ENCODE measurements at regions not wholly inside any gene's neighbourhood (a gene's known extent, or its start where the extent isn't known, plus 50 kb on each side); places are given as distances from the start of the nearest gene placed in this dataset.

DNA sequence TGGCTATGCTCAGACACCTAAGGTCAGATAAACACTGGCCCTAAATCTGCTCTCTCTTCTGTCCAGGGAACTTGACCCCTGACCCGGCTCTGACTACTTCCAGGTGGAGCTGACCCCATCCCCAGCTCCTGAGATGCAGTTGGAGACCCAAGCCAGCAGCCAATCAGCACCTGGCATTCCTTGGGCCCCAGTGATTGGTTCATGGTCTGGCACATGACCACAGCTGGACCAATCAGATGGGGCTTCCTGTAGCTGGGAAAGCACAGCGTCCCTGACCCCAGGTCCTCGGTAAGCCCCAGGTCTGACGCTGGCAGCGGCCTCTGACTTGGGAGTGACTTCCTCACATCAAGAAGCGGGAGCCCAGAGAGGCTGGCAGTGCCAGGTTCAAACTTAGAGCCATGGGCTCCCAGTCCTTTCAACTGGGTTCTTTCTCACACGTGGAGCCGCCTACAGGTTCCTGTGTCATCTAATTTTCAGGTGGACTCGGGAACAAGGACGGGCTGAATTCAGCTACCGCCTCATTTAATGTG, 915.4 kb upstream of the TMEM132C start:
- no peaks in the 10 kb centered on the region for H3K36me3 ChIP-seq (ENCODE audit: control insufficient read depth, insufficient read depth, low read length)

DNA sequence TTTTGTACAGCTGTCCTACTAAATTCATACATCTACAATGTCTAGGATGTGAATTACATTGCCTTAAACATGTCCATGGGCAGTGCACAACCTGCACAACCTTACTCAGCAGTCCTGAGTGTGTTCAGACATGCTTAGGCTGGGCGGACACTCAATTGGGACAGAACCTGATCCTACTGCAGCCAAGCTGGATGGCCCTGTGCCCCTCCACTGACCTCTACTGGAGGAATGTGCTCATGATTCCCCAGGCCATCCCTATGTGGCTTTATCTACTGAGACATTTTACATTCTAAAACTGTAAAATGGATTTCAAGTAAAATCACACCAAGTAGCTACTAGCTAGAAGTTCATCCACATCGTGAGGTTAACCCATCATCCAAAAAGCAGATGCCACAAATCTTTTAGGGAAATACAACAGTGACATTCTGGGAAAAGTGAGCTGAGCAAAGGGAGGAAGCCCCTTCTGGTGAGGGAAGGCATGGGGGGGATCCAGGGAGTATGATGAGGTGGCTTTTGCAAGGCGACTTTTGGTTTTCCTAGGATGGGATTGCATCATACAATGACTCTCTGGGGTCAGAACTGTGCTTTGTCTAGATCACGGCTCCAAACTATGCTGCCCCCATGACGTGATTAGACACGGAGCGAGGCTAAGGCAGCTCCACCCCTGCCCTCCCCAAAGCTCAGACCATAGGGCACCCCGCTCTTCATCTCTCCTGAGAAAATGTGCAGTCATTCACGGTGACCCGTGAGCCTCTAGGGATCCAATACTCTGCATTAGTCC, 911.7 kb upstream of the TMEM132C start:
- Histone ChIP-seq H3K4me1 (ENCODE audit: control insufficient read depth, insufficient read depth, low read length) (no peaks in the 10 kb centered on the region), H3K4me3 (ENCODE audit: low read depth, low read length) (no peak overlapping the region), H3K9ac (ENCODE audit: low read depth, low read length) (no peak overlapping the region), H3K36me3 (ENCODE audit: control insufficient read depth, insufficient read depth, low read length) (no peaks in the 10 kb centered on the region), H3K27me3 (ENCODE audit: control insufficient read depth, insufficient read depth, low read length) (no peaks in the 10 kb centered on the region), H3K9me3 (ENCODE audit: control insufficient read depth, insufficient read depth, low read length) (no peaks in the 10 kb centered on the region)

More for the DNA sequence above, 915.4 kb upstream of the TMEM132C start:
- H3K27me3 ChIP-seq (ENCODE audit: control insufficient read depth, insufficient read depth, low read length), result no peaks in the 10 kb centered on the region
- H3K4me1 ChIP-seq (ENCODE audit: control insufficient read depth, insufficient read depth, low read length), result no peaks in the 10 kb centered on the region
- H3K9ac ChIP-seq (ENCODE audit: low read depth, low read length), result no peak overlapping the region
- H3K9me3 ChIP-seq (ENCODE audit: control insufficient read depth, insufficient read depth, low read length), result no peaks in the 10 kb centered on the region
- no peak overlapping the region for H3K4me3 ChIP-seq (ENCODE audit: low read depth, low read length)

GRCh38 chr12:127358888-127359287, 908.1 kb upstream of the TMEM132C start:
- no peak overlapping the region for H3K9ac ChIP-seq (ENCODE audit: low read depth, low read length)
- no peak overlapping the region for H3K4me3 ChIP-seq (ENCODE audit: low read depth, low read length)
- no peaks in the 10 kb centered on the region for H3K27me3 ChIP-seq (ENCODE audit: control insufficient read depth, insufficient read depth, low read length)
- no peaks in the 10 kb centered on the region for H3K9me3 ChIP-seq (ENCODE audit: control insufficient read depth, insufficient read depth, low read length)
- no peaks in the 10 kb centered on the region for H3K4me1 ChIP-seq (ENCODE audit: control insufficient read depth, insufficient read depth, low read length)
- H3K36me3 ChIP-seq (ENCODE audit: control insufficient read depth, insufficient read depth, low read length), result no peaks in the 10 kb centered on the region

GRCh38 chr12:127360580-127360979, 906.4 kb upstream of the TMEM132C start:
- Histone ChIP-seq H3K36me3 (ENCODE audit: control insufficient read depth, insufficient read depth, low read length) (no peaks in the 10 kb centered on the region), H3K27me3 (ENCODE audit: control insufficient read depth, insufficient read depth, low read length) (no peaks in the 10 kb centered on the region), H3K9me3 (ENCODE audit: control insufficient read depth, insufficient read depth, low read length) (no peaks in the 10 kb centered on the region), H3K4me1 (ENCODE audit: control insufficient read depth, insufficient read depth, low read length) (no peaks in the 10 kb centered on the region), H3K9ac (ENCODE audit: low read depth, low read length) (no peak overlapping the region), H3K4me3 (ENCODE audit: low read depth, low read length) (no peak overlapping the region)

DNA sequence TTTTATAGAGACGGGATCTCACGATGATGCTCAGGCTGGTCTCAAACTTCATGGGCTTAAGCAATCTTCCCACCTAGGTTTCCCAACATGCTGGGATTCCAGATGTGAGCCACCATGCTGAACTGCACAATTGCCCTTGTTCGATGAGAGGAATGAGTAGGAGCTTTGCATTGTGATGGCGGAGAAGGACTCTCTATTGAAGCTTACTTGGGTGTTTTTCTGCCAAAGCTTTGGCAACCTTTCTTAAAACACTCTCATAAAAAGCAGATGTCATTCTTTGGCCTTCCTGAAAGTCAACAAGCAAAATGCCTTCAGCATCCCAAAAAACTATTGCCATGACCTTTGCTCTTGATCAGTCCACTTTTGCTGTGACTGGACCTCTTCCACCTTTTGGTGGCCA, 904.8 kb upstream of the TMEM132C start:
- H3K36me3 ChIP-seq (ENCODE audit: control insufficient read depth, insufficient read depth, low read length), result no peaks in the 10 kb centered on the region
- no peak overlapping the region for H3K4me3 ChIP-seq (ENCODE audit: low read depth, low read length)
- H3K4me1 ChIP-seq (ENCODE audit: control insufficient read depth, insufficient read depth, low read length), result no peaks in the 10 kb centered on the region
- no peak overlapping the region for H3K9ac ChIP-seq (ENCODE audit: low read depth, low read length)
- no peaks in the 10 kb centered on the region for H3K9me3 ChIP-seq (ENCODE audit: control insufficient read depth, insufficient read depth, low read length)
- H3K27me3 ChIP-seq (ENCODE audit: control insufficient read depth, insufficient read depth, low read length), result no peaks in the 10 kb centered on the region

- H3K27me3 ChIP-seq (ENCODE audit: control insufficient read depth, insufficient read depth, low read length), result no peaks in the 10 kb centered on the region
- no peaks in the 10 kb centered on the region for H3K36me3 ChIP-seq (ENCODE audit: control insufficient read depth, insufficient read depth, low read length)
- H3K9me3 ChIP-seq (ENCODE audit: control insufficient read depth, insufficient read depth, low read length), result peaks cover 4% of the 10 kb centered on the region
- no peak overlapping the region for H3K4me3 ChIP-seq (ENCODE audit: low read depth, low read length)
- H3K4me1 ChIP-seq (ENCODE audit: control insufficient read depth, insufficient read depth, low read length), result no peaks in the 10 kb centered on the region
- no peak overlapping the region for H3K9ac ChIP-seq (ENCODE audit: low read depth, low read length)
Measured at GRCh38 chr12:127363392-127363791, 903.6 kb upstream of the TMEM132C start.

- H3K9me3 ChIP-seq (ENCODE audit: control insufficient read depth, insufficient read depth, low read length), result peaks cover 3% of the 10 kb centered on the region
- no peak overlapping the region for H3K4me3 ChIP-seq (ENCODE audit: low read depth, low read length)
- no peaks in the 10 kb centered on the region for H3K27me3 ChIP-seq (ENCODE audit: control insufficient read depth, insufficient read depth, low read length)
- no peak overlapping the region for H3K9ac ChIP-seq (ENCODE audit: low read depth, low read length)
- no peaks in the 10 kb centered on the region for H3K4me1 ChIP-seq (ENCODE audit: control insufficient read depth, insufficient read depth, low read length)
- no peaks in the 10 kb centered on the region for H3K36me3 ChIP-seq (ENCODE audit: control insufficient read depth, insufficient read depth, low read length)
Measured at GRCh38 chr12:127373559-127373958, 893.4 kb upstream of the TMEM132C start.

DNA sequence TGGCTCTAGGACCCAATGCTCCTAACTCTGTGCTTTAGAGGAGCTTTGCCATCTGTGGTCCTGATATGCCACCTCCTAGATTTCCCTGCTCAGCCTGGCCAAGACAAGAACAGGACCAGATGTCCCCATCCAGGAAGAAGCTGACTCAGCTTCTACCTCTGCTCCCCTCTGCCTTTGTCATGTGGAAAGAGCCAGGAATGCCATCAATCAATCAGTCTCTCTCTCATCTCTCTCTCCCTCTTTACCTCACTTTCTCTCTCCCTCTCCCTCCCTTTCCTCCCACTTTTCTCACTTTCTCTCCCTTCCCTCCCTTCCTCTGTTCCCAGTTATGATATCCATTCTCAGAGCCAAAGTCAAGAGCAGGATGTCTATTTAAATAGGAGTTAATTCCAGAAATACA, 892.5 kb upstream of the TMEM132C start:
- H3K4me3 ChIP-seq (ENCODE audit: low read depth, low read length), result no peak overlapping the region
- no peaks in the 10 kb centered on the region for H3K27me3 ChIP-seq (ENCODE audit: control insufficient read depth, insufficient read depth, low read length)
- no peaks in the 10 kb centered on the region for H3K4me1 ChIP-seq (ENCODE audit: control insufficient read depth, insufficient read depth, low read length)
- H3K9ac ChIP-seq (ENCODE audit: low read depth, low read length), result no peak overlapping the region
- H3K36me3 ChIP-seq (ENCODE audit: control insufficient read depth, insufficient read depth, low read length), result no peaks in the 10 kb centered on the region
- H3K9me3 ChIP-seq (ENCODE audit: control insufficient read depth, insufficient read depth, low read length), result peaks cover under 1% of the 10 kb centered on the region

- H3K9ac ChIP-seq (ENCODE audit: low read depth, low read length), result no peak overlapping the region
- no peaks in the 10 kb centered on the region for H3K9me3 ChIP-seq (ENCODE audit: control insufficient read depth, insufficient read depth, low read length)
- H3K36me3 ChIP-seq (ENCODE audit: control insufficient read depth, insufficient read depth, low read length), result no peaks in the 10 kb centered on the region
- H3K4me1 ChIP-seq (ENCODE audit: control insufficient read depth, insufficient read depth, low read length), result no peaks in the 10 kb centered on the region
- H3K4me3 ChIP-seq (ENCODE audit: low read depth, low read length), result no peak overlapping the region
- H3K27me3 ChIP-seq (ENCODE audit: control insufficient read depth, insufficient read depth, low read length), result no peaks in the 10 kb centered on the region
Measured at GRCh38 chr12:127381043-127381668, 885.8 kb upstream of the TMEM132C start.

DNA sequence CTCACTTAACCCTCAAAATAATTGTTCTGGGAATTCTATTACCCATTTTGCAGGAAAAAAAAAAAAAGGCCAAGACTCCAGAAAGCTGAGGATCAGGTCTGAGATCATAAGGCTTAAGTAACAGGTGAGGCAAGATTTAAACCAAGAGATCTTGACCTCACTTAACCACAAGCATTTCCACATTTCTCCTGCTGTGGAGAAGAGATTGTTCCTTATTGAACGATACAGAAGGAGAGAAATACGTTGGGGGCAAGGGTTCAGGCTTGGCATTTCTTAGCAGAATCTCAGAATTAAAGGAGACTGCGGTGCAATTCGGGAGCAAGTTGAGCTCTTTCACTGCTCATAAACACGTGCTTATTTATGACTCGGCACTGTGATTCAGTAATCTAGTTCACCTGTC, 885.3 kb upstream of the TMEM132C start:
- Histone ChIP-seq H3K27me3 (ENCODE audit: control insufficient read depth, insufficient read depth, low read length) (no peaks in the 10 kb centered on the region), H3K9ac (ENCODE audit: low read depth, low read length) (no peak overlapping the region), H3K4me1 (ENCODE audit: control insufficient read depth, insufficient read depth, low read length) (no peaks in the 10 kb centered on the region), H3K36me3 (ENCODE audit: control insufficient read depth, insufficient read depth, low read length) (no peaks in the 10 kb centered on the region), H3K9me3 (ENCODE audit: control insufficient read depth, insufficient read depth, low read length) (no peaks in the 10 kb centered on the region), H3K4me3 (ENCODE audit: low read depth, low read length) (no peak overlapping the region)

- Histone ChIP-seq H3K36me3 (ENCODE audit: control insufficient read depth, insufficient read depth, low read length) (no peaks in the 10 kb centered on the region), H3K9ac (ENCODE audit: low read depth, low read length) (no peak overlapping the region), H3K4me1 (ENCODE audit: control insufficient read depth, insufficient read depth, low read length) (no peaks in the 10 kb centered on the region), H3K4me3 (ENCODE audit: low read depth, low read length) (no peak overlapping the region), H3K9me3 (ENCODE audit: control insufficient read depth, insufficient read depth, low read length) (no peaks in the 10 kb centered on the region), H3K27me3 (ENCODE audit: control insufficient read depth, insufficient read depth, low read length) (no peaks in the 10 kb centered on the region)
Measured at GRCh38 chr12:127383281-127383680, 883.7 kb upstream of the TMEM132C start.

GRCh38 chr12:127386723-127387122, 880.2 kb upstream of the TMEM132C start:
- no peak overlapping the region for H3K4me3 ChIP-seq (ENCODE audit: low read depth, low read length)
- no peaks in the 10 kb centered on the region for H3K4me1 ChIP-seq (ENCODE audit: control insufficient read depth, insufficient read depth, low read length)
- H3K27me3 ChIP-seq (ENCODE audit: control insufficient read depth, insufficient read depth, low read length), result no peaks in the 10 kb centered on the region
- H3K9me3 ChIP-seq (ENCODE audit: control insufficient read depth, insufficient read depth, low read length), result no peaks in the 10 kb centered on the region
- H3K9ac ChIP-seq (ENCODE audit: low read depth, low read length), result no peak overlapping the region
- H3K36me3 ChIP-seq (ENCODE audit: control insufficient read depth, insufficient read depth, low read length), result no peaks in the 10 kb centered on the region
